C1 segment of cervical spinal cord (tissue), 14 donors: ENCODE measurements at regions not wholly inside any gene's neighbourhood (a gene's known extent, or its start where the extent isn't known, plus 50 kb on each side); places are given as distances from the start of the nearest gene placed in this dataset.

ENCODE experiments used
- DNase-seq, 14 donors: peaks; one replicate each; lab custom pipeline; 2025; lab: John Stamatoyannopoulos, UW

DNA sequence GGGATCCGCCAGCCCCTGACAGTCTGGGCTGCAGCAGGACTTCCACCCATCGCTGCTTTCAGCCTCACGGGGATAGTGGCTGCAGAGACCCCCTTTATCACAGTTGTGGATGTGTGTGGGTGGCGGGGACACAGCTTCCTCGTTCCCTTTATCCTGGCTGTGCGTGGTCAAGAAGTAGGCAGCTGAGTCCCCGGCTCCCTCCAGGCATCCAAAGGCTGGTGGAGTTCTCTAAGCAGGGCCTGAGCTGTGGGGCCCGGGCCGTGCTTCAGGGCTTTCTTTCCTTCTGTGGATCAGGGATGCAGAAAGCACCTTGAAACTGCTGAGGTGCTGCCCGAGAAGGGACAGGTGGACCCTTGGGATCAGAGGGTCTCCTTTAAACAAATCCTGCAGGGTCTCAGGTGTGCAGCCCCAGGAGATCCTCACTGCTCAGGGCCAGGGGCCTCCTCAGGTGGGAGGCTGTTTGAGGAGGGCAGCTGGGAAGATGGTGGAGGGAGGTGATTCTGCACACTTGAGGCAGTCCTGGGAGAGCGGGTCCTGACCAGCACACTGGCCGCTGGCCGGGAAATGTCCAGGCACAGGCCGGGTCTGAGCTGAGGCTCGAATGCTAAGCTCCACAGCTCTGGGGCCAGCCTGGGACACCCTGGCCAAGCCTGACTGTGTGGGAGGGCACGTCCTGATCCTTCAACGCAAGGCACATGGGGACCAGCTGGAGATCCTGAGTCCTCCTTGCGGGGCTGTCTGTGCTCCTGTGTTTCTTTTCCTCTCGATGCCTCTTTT lies 1024.3 kb downstream of the BRD1 start:
- DNase-seq: no peak

DNA sequence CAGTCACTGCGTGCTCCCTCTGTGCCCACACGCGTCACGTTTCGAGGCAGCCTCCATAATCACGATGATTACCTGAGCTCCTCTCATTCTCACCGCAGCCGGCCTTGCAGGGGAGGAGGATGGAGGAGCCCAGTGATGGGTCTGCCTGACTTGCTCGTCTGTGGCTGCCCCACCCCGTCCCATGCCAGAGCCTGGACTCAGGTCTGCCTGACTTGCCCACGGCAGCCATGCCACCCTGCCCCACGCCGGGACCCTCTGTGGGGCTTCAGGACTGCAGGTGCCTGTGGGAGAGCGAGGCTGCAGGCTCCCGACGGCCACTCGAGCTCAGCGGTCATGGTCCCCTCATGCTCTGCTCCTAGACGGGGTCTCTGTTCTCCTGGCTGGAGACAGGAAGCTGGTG lies 1025.1 kb downstream of the BRD1 start:
- DNase-seq: no peak

DNA sequence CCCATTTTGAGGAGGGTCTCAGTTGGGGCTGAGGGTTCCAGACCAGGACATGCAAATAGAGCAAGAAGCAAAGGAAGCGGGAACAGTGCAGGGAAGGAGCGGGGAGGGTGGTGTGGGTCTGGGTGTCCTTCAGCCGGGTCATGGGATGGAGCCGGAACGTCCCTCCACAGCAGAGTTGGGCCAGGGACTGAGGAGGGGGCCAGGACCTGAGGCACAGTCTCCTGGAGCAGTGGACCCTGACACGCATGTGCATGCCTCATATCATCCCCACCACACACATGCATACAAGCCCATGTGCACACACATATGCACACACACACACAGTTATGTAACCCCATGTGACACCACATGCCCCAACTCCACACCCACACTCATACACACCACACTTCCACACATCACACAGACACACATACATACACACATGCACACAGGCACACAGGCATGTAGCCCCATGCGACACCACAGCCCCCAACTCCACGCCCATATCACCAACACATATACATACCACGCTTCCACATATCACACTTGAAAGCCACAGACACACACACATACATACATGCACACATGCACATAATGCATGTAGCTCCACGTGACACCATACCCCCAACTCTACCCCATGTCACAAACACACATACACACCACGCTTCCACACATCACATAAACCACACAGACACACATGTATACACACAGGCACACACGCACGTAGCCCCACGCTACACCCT lies 1026.6 kb downstream of the BRD1 start:
- no peak for DNase-seq

DNA sequence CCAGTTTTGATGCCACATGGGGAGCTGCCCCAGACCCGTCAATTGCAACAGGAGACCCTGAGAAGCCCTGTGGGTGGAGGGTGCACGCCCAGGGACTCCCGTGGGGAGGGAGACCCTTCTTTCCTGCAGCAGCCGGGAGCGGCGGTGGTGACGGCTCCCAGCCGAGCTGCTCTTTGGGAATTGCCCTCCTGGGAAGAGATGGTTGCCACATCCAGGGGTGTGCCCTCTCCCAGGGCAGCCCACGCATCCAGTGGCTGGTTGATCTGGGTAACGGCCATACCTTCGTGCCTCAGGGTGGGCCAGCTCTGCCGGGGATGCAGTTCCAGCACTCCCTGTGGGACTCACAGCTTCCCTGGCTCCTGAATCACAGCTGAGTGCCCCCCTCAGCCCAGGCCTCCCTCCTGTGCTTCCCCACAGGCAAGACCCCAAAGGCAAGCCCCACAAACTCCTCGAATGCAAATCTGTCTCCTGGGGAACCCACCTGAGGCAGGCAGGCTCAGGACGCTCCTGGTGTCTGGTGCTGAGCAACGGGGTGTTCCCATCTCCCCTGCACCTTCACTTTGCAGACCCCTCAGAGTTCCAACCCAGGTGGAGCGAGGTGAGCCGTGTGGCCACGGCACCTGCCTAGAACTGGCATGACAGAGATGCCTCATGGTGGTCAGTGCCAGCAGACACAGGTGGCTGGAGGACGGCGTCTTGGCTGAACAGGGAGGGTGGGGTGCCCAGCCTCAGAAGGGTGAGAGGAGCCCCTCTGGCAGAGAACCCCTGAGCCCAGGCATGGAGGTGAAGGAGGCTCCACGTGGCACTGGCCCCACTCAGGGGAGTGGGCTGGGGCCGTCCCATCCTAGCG lies 1027.4 kb downstream of the BRD1 start:
- DNase-seq: no peak

DNA sequence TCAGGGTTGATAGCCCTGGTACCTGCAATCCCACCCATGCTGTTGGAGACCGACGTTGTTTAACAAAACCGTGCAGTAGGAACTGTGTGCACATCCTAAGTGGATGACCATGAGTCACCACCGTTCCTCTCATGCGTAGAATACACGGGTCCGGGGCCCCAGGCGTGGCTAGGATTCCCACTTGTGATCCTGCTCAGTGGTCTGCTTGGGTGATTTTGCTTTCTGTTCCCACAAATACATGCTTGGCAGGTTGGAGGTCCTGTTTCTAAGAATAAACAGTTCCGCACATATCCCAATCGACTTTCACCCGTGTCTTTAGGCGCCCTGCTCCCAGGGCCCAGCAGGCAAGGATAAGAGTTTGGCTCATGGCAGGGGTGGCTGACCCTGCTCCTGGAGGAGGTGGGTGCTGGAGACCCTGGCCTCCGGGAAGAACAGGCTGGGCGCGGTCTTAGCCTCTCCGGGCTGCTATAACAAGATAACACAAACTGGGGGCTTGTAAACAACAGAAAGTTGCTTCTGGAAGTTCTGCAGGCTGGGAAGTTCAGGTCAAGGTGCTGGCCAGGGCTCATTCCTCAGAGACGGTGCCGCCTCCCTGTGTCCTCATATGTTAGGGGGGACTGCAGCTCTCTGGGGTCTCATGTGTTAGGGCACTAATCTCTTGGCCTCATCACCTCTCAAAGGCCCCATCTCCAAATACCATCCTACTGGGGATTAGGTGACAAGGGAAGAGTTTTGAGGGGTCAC lies 1028.3 kb downstream of the BRD1 start:
- DNase-seq: no peak

DNA sequence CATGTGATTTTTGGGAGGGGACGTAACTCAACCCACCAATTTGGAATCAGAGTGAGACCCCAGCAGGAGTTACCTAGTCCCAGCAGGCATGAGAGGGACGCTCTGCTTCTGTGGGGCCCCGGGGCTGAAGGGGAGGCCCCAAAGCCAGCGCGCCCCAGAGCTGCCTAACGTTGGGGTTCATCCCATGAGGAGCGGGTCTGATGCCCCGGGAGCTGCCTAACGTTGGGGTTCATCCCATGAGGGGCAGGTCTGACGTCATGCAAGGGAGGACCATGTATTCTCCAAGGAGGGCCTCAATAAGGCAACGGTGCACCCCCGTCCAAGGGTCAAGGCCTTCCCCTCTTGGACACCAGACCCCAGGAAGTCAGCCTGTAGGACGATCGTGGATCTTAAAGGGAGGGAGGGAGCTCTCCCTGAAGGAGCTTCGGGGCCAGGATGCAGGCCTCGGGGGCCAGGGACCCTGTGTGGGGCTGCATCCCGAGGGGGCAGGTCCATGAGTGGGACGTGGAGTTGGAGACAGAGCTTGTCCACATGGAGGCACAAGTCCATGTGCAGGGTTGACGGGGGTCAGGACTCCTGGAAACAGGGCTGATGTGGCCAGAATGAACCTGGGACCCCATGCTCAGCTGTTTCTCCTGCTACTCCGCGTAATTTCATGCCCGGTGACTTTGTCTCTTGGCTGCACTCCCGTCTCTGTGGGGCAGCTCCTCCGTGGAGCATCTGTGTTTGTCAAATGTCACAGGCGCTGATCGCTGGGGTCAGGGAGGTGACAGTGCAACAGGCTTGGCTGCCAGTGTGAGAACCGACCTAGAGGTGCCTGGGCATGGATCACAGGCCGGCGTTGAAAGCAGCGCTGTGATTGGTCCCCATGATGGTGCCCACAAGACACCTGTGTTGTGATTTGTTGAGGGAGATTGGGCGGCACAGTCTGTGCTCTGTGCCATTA lies 1029.1 kb downstream of the BRD1 start:
- DNase-seq: no peak

DNA sequence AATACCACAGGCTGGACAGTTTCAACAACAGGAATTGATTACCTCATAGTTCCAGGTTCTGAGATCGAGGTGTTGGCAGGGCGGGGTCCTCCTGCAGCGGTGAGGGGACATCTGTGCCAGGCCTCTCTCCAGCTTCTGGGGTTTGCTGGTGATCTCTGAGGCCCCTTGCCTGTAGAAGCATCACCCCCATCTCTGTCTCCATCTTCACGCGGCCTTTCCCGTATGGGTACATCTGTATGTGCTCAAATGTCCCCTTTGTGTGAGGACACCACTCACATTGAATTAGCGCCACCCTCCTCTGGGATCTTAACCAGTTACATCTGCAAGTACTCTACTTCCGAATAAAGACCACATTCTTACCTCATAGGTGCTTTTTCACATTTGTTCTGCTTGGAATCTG lies 1029.9 kb downstream of the BRD1 start:
- DNase-seq: no peak

DNA sequence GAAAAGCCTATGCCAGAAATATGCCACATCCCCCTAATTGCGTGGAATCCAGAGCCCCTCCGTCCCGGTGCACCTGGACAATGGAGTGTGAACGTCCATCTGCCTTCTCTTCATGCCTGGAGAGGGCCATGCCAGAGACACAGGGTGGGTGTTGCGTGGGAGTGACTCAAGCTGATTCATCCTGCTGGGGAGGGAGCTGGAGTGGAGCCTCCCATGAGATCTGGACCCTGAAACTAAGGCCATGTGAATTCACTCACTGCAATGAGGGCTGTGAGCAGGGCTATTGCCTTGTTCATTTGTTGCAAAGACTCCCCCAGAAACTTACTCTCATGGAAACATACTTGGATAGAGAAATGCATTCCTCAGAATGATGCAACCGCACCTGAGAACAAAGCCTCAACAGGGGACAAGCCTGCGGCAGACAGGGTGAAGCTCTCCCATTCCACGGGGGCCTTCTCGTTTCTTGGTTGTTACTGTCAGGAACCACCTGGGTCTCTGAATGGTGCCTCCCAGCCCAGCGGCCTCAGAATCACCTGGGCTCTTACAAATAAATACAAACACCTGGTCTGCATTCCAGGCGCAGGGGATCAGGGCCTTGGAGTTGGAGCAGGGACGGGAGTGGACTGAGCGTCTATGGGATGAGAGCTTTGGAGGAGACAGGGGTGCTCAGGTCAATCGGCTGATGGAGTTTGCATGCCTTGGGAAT lies 1031.2 kb downstream of the BRD1 start:
- no peak for DNase-seq

DNA sequence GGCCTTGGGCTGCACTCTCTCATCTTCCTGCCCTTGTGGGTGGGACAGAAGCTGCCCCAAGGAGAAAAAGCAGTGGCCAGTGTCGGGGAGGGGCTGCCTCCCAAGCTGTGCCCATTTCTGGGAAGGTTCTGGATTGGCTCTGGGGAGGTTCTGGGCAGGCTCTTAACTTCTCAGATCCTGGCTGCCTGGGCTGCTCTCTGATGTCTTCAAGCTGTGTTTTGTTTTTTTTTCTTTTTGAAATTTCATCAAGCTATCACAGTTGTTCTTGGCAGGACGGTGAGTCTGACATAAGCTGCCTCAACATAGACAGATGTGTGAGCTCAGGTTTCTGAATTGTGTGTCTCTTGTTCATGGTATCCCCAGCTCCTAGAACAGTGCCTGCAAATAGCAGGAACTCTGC lies 1032.0 kb downstream of the BRD1 start:
- no peak for DNase-seq

DNA sequence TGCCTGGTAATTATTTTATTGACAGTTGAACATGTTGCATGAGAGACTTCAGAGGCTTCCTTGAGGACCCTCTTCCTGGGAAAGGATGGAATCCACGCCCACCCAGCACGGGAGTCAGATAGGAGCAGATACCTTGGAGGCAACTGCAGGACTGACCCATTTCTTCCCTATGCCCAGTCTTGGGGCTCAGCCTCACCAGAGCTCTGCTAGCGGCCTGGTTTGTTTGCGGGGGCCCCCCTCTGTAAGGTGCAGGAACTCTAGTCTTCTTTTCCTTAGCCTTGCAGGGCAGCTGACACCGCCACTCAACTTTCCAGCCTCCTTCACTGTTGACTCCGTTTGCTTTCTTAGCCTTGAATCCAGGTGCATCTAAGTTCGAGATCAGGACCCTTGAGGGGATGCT lies 1032.8 kb downstream of the BRD1 start:
- DNase-seq: no peak

DNA sequence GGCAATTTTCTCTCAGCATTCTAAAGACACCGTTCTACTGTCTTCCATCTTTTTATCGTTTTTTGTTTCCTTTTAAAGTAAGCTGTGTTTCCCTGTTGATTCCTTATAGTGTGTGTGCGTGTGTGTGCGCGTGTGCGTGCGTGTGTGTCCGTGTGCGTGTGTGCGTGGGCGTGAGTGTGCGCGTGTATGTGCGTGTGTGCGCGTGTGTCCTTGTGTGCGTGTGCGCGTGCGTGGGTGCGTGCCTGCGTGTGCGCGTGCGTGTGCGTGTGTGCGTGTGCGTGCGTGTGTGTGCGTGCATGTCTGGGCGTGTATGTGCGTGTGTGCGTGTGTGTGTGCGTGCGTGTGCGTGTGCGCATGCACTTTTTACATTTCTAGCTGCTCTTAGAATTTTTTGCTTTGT lies 1033.7 kb downstream of the BRD1 start:
- no peak for DNase-seq

DNA sequence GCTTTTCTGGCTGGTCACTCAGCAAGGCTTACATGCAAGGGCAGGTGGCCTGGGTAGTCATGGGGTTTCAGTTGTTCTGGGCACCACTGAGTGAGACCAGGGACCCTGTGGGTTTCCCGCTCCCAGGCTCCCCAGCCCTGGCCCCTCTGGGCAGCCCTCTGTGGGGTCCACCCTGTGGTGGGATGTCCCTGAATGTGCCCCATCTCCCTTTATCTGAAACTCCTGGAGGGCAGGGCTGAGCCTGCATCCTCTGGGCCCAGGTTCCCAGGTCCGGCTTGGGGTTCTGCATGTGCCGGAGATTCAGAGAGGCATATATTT lies 1041.0 kb downstream of the BRD1 start:
- no peak for DNase-seq

DNA sequence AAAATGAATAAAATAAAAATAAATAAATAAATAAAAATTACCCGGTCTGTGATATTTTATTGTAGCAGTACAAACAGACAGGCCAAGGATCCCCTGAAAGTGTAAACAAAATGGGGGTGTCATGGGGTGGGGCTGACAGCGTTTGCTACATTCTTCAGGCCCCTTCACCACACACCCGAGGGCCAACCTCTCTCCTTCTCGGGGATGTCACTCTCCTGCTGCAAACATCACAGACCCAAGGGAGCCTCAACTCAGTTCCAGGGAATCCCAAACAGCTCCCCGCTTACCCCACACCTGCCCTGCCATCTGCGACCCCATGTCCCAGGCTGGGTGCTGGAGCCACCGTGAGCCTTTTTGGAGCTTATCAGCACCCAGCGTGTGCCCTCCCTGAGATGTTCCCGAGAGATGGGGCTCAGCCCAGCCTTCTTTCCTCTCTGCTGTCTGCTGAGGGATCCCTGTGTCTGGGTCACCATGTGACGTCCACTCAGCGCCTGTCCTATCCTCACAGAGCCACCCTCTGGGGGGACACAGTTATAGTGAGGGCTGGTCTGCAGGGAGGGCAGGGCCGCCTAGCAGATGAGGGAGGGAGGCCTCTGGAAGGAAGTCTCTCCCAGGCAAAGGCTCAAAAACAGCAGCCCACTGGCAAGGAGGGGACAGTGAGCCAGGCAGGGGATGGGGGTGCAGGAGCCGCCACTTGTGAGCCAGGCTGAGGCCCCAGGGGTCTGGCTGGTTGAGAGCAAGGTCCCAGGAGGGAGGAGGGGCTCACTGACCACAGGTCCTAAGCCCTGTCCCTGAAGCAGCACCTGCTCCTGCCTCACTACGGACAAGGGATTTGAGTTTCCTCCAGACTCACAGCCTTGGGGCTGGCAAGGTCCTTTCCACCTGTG lies 1041.6 kb downstream of the BRD1 start:
- DNase-seq: no peak

DNA sequence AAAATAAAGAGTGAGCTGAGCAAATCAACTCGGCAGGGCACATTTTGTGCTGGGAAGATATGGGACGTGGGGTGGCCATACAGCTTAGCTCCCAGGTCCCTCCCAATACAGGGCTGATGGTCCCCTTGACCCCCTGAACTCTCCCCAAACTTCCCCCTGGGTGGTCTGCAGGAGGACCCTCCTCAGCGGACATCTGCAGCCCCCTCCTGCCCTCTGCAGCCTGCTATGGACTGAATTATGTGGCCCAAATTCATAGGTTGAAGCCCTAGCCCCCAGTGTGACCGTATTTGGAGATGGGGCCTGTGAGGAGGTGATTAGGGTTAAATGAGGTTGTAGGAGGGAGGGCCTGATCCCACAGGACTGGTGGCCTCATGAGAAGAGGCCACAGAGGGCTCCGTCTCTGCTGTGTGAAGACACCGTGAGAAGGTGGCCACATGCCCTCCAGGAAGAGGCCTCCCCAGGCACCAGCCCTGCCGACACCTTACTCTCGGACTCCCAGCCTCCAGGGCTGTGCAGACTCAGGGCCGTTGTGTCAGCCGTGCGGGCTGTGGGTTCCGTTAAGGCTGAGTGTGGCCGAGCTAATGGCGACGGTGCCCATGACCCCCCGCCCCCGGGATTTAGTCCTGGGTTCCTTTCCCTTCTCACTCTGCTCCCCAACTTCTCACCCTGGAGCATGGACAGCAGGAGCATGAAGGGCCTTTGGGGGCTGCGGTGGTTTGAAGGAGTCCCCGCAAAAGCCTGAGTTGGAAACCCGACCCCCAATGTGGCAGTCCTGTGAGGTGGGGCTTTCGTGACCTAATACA lies 1042.8 kb downstream of the BRD1 start:
- DNase-seq: no peak

DNA sequence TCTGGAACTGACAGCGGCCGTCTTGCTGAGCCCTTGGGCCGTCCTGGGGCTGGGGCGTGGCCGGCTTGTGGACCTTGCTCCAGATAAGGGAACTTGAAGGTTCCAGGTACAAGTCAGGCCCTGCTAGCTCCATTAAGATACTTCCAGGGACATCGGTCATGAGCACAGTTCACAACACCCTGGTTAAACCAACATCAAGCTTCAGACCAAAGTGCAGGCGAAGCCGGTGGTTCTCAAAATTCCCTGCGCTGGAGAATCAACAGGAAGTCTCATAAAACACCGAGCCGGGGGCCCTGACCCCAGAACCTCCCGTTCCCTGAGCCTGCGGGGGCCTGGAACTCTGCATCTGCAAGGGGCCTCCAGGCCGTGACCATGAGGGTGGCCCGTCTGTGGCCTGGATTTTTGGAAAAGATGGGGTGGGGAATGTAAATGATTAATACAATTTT lies 1043.8 kb downstream of the BRD1 start:
- no peak for DNase-seq

DNA sequence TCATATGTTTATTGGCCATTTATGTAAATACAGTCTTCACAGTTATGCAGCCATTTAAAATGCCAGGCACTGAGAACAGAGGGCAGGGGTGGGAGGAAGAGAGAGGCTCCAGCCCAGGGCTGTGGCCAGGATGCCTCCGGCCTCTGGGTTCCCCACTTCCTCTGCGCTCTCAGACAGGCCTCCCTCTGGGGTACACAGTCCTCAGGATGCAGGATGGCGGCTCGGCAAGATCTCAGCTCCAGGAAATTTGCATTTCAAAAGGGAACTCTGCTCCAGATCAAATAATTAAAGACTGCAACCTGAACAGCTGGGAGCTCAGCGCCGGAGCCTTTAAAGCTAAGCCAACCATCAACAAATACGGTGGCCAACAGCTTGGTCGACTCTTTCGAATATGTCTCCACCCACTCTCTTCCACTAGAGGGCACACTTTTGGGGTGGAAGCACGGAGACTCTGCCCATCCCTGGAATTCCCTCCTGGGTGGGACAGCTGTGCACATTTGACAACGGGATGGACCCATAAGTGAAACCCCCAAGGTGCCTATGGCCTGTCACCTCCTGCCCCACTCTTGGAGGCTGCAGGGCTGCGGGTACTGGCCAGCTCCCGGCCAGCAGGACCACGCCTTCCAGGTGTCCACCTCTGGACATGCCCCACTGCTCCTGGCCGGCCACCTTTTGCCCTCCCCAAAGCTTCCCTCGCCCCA lies 1044.7 kb downstream of the BRD1 start:
- DNase-seq: no peak

DNA sequence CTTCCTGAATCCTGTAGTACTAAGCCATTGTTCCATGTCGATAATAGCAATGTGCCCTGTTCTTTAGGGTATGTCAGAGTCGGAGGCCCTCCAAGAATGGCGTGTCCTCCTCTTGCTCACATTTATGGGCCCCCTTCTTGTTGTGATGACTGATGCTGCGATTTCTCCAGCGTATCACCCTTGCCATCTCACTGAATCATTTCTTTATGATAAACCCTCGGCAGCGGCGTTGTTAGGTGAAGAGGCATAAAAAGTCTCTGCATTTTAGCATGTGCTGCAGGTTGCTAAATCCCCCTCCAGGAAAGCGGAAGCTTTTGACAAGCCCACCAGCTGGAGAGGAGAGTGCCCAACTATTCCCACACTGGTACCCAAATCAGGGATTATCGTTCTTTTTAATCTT lies 1045.3 kb downstream of the BRD1 start:
- DNase-seq: no peak

DNA sequence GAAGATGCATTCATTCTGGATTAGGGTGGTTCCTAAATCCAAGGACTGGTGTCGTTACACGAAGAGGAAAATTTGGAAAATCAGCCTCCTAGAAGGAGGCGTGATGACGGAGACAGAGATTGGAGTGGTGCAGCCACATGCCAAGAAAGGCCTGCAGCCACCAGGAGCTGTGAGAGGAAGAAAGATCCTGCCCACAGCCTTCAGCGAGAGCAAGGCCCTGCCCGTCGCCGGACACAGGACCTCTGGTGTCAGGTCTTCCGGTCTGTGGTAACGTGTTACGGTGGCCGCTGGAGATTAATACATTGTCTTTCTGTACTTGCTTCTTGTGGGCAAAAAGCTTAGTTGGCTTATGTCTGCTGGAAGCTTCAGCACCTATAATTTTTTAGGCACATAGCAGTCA lies 1045.8 kb downstream of the BRD1 start:
- no peak for DNase-seq
